Activated CD4-positive, alpha-beta memory T cell treated with anti-CD3 and anti-CD28 coated beads for 36 hours (primary cell): ENCODE measurements at regions not wholly inside any gene's neighbourhood (a gene's known extent, or its start where the extent isn't known, plus 50 kb on each side); places are given as distances from the start of the nearest gene placed in this dataset.
"Not testable (repeated sequence)": the region's sequence is repeated elsewhere in the genome, so short reads cannot be mapped to it uniquely, and the experiment has no call there.

Experiments used
- CTCF ChIA-PET: fragments of 350-600 bp; sonication (Branson Sonifier 250); formaldehyde crosslinking; loops from one replicate; lab custom pipeline; 2021; ENCODE audit warnings: antibody characterized with exemption, inconsistent platforms; lab: Charles Lee
- POLR2A ChIA-PET: fragments of 350-600 bp; sonication (Branson Sonifier 250); formaldehyde crosslinking; loops from one replicate; lab custom pipeline; 2021; ENCODE audit warnings: antibody characterized with exemption; lab: Charles Lee
- DNase-seq: peaks from one replicate; pipeline ENCODE4 v3.0.0-alpha.2; 2020
- H3K27ac Mint-ChIP-seq: one replicate; pipeline ENCODE4 v1.8.0; 2021; ENCODE audit warnings: mixed read lengths
- H3K27me3 Mint-ChIP-seq: one replicate; pipeline ENCODE4 v1.8.0; 2021; ENCODE audit warnings: mixed read lengths
- H3K36me3 Mint-ChIP-seq: one replicate; pipeline ENCODE4 v1.8.0; 2021; ENCODE audit warnings: mixed read lengths
- H3K4me1 Mint-ChIP-seq: one replicate; pipeline ENCODE4 v1.8.0; 2021; ENCODE audit warnings: low read depth, mixed read lengths
- H3K4me3 Mint-ChIP-seq: one replicate; pipeline ENCODE4 v1.8.0; 2021; ENCODE audit warnings: mild to moderate bottlenecking, mixed read lengths
- H3K9me3 Mint-ChIP-seq: one replicate; pipeline ENCODE4 v1.8.0; 2021; ENCODE audit warnings: mixed read lengths
- intact Hi-C: fragments of 100-400 bp; cut with micrococcal nuclease; formaldehyde crosslinking; loops from one replicate; pipeline ENCODE4 v1.15.1; 2023

- ChIA-PET CTCF (no interaction called here), POLR2A (no interaction called here)
- no peaks in the 10 kb centered on the region for H3K27me3 Mint-ChIP-seq
- H3K36me3 Mint-ChIP-seq, result no peaks in the 10 kb centered on the region
- intact Hi-C loops, result no loop called here
- no peak overlapping the region for H3K4me3 Mint-ChIP-seq
- no peak overlapping the region for H3K27ac Mint-ChIP-seq
- DNase-seq, result no peak
- no peaks in the 10 kb centered on the region for H3K4me1 Mint-ChIP-seq
- peaks cover 3% of the 10 kb centered on the region for H3K9me3 Mint-ChIP-seq
Observed at GRCh38 chrY:19644889-19645638, 99.5 kb downstream of the KDM5D start.

- ChIA-PET CTCF (interaction anchor here (0.6 kb wide), 1 partner anchor 86 kb away, joined by 3 read pairs; no protein-coding TSS in a partner anchor), POLR2A (no interaction called here)
- Mint-ChIP-seq H3K9me3 (peaks cover 3% of the 10 kb centered on the region), H3K36me3 (no peaks in the 10 kb centered on the region), H3K4me3 (no peak overlapping the region), H3K27me3 (no peaks in the 10 kb centered on the region), H3K27ac (no peak overlapping the region), H3K4me1 (no peaks in the 10 kb centered on the region)
- DNase-seq, result no peak
- intact Hi-C loops, result no loop called here
Observed at GRCh38 chrY:19637651-19638347, 106.7 kb downstream of the KDM5D start.

- H3K4me1 Mint-ChIP-seq, result no peaks in the 10 kb centered on the region
- intact Hi-C loops, result no loop called here
- DNase-seq, result no peak
- no peak overlapping the region for H3K4me3 Mint-ChIP-seq
- POLR2A ChIA-PET, result no interaction called here
- H3K36me3 Mint-ChIP-seq, result no peaks in the 10 kb centered on the region
- H3K27ac Mint-ChIP-seq, result no peak overlapping the region
- H3K27me3 Mint-ChIP-seq, result no peaks in the 10 kb centered on the region
- no peaks in the 10 kb centered on the region for H3K9me3 Mint-ChIP-seq
- CTCF ChIA-PET, result no interaction called here
Observed at GRCh38 chrY:19628926-19629325, 115.6 kb downstream of the KDM5D start.

GRCh38 chrY:19622392-19622791, 122.1 kb downstream of the KDM5D start:
- intact Hi-C loops, result no loop called here
- ChIA-PET POLR2A (no interaction called here), CTCF (no interaction called here)
- Mint-ChIP-seq H3K9me3 (no peaks in the 10 kb centered on the region), H3K27ac (no peak overlapping the region), H3K36me3 (no peaks in the 10 kb centered on the region), H3K27me3 (no peaks in the 10 kb centered on the region), H3K4me1 (no peaks in the 10 kb centered on the region), H3K4me3 (no peak overlapping the region)
- DNase-seq, result no peak

GRCh38 chrY:19621756-19622155, 122.8 kb downstream of the KDM5D start:
- no peak for DNase-seq
- Mint-ChIP-seq H3K36me3 (no peaks in the 10 kb centered on the region), H3K27ac (no peak overlapping the region), H3K9me3 (no peaks in the 10 kb centered on the region), H3K27me3 (no peaks in the 10 kb centered on the region), H3K4me1 (no peaks in the 10 kb centered on the region), H3K4me3 (no peak overlapping the region)
- intact Hi-C loops, result no loop called here
- ChIA-PET POLR2A (no interaction called here), CTCF (no interaction called here)

GRCh38 chrY:19601113-19601512, 143.4 kb downstream of the KDM5D start:
- DNase-seq, result no peak
- peaks cover 1% of the 10 kb centered on the region for H3K4me1 Mint-ChIP-seq
- ChIA-PET POLR2A (no interaction called here), CTCF (no interaction called here)
- H3K27me3 Mint-ChIP-seq, result no peaks in the 10 kb centered on the region
- intact Hi-C loops, result no loop called here
- no peak overlapping the region for H3K27ac Mint-ChIP-seq
- H3K9me3 Mint-ChIP-seq, result no peaks in the 10 kb centered on the region
- H3K36me3 Mint-ChIP-seq, result peaks cover 16% of the 10 kb centered on the region
- H3K4me3 Mint-ChIP-seq, result no peak overlapping the region

- no peaks in the 10 kb centered on the region for H3K27me3 Mint-ChIP-seq
- ChIA-PET POLR2A (no interaction called here), CTCF (no interaction called here)
- DNase-seq, result no peak
- no peak overlapping the region for H3K27ac Mint-ChIP-seq
- intact Hi-C loops, result no loop called here
- H3K4me3 Mint-ChIP-seq, result no peak overlapping the region
- no peaks in the 10 kb centered on the region for H3K9me3 Mint-ChIP-seq
- peaks cover 1% of the 10 kb centered on the region for H3K4me1 Mint-ChIP-seq
- H3K36me3 Mint-ChIP-seq, result peaks cover 16% of the 10 kb centered on the region
Observed at GRCh38 chrY:19600711-19601110, 143.8 kb downstream of the KDM5D start.

- DNase-seq, result no peak
- H3K36me3 Mint-ChIP-seq, result peaks cover 23% of the 10 kb centered on the region
- peaks cover 2% of the 10 kb centered on the region for H3K4me1 Mint-ChIP-seq
- CTCF ChIA-PET, result no interaction called here
- no peak overlapping the region for H3K4me3 Mint-ChIP-seq
- H3K9me3 Mint-ChIP-seq, result no peaks in the 10 kb centered on the region
- no peaks in the 10 kb centered on the region for H3K27me3 Mint-ChIP-seq
- H3K27ac Mint-ChIP-seq, result no peak overlapping the region
- intact Hi-C loops, result no loop called here
- POLR2A ChIA-PET, result no interaction called here
Observed at GRCh38 chrY:19590235-19590634, 154.3 kb downstream of the KDM5D start.

- POLR2A ChIA-PET, result no interaction called here
- no peak overlapping the region for H3K4me3 Mint-ChIP-seq
- H3K27me3 Mint-ChIP-seq, result no peaks in the 10 kb centered on the region
- peaks cover 23% of the 10 kb centered on the region for H3K36me3 Mint-ChIP-seq
- H3K4me1 Mint-ChIP-seq, result peaks cover 6% of the 10 kb centered on the region
- CTCF ChIA-PET, result no interaction called here
- H3K9me3 Mint-ChIP-seq, result no peaks in the 10 kb centered on the region
- intact Hi-C loops, result no loop called here
- H3K27ac Mint-ChIP-seq, result no peak overlapping the region
- DNase-seq, result no peak
Observed at GRCh38 chrY:19589664-19590063, 154.9 kb downstream of the KDM5D start.

- ChIA-PET POLR2A (no interaction called here), CTCF (no interaction called here)
- no peak overlapping the region for H3K27ac Mint-ChIP-seq
- no peaks in the 10 kb centered on the region for H3K9me3 Mint-ChIP-seq
- H3K27me3 Mint-ChIP-seq, result no peaks in the 10 kb centered on the region
- intact Hi-C loops, result no loop called here
- DNase-seq, result no peak
- H3K36me3 Mint-ChIP-seq, result peaks cover 18% of the 10 kb centered on the region
- no peak overlapping the region for H3K4me3 Mint-ChIP-seq
- H3K4me1 Mint-ChIP-seq, result peaks cover 16% of the 10 kb centered on the region
Observed at GRCh38 chrY:19587311-19587710, 157.2 kb downstream of the KDM5D start.

GRCh38 chrY:19580990-19581389, 163.5 kb downstream of the KDM5D start:
- H3K27ac Mint-ChIP-seq, result peak overlapping the region; percentile 66
- H3K27me3 Mint-ChIP-seq, CTCF ChIA-PET, intact Hi-C loops, H3K36me3 Mint-ChIP-seq, H3K9me3 Mint-ChIP-seq, DNase-seq, H3K4me3 Mint-ChIP-seq: not testable (repeated sequence)
- H3K4me1 Mint-ChIP-seq, result peaks cover 37% of the 10 kb centered on the region
- POLR2A ChIA-PET, result interaction anchor here (0.8 kb wide), 1 partner anchor 14 kb away, joined by 3 read pairs; no protein-coding TSS in a partner anchor

- intact Hi-C loops, result no loop called here
- POLR2A ChIA-PET, result no interaction called here
- no peak for DNase-seq
Observed at GRCh38 chrY:19578281-19578874, 166.1 kb downstream of the KDM5D start.

More at GRCh38 chrY:19578281-19578874, 166.1 kb downstream of the KDM5D start:
- Mint-ChIP-seq H3K4me1 (peaks cover 40% of the 10 kb centered on the region), H3K4me3 (no peak overlapping the region), H3K9me3 (no peaks in the 10 kb centered on the region), H3K27ac (no peak overlapping the region), H3K27me3 (no peaks in the 10 kb centered on the region), H3K36me3 (no peaks in the 10 kb centered on the region)
- CTCF ChIA-PET, result no interaction called here
